IMR-90 (cell line): ENCODE measurements at regions not wholly inside any gene's neighbourhood (a gene's known extent, or its start where the extent isn't known, plus 50 kb on each side); places are given as distances from the start of the nearest gene placed in this dataset.

Experiments used
- ATAC-seq: fragments of 200-7000 bp; cut with Tn5 transposase; 2 replicates; pipeline ENCODE4 v1.9.1; 2020; ENCODE audit warnings: low read depth, mild to moderate bottlenecking, moderate library complexity
- BruUV-seq: library from RNA; stranded (reverse); fragments of 400-500 nt; replicated peaks from 2 replicates; lab custom pipeline; 2021; lab: Mats Ljungman, UMichigan
- CTCF ChIA-PET: fragments of 300-600 bp; formaldehyde crosslinking; extraction: SDS; loops from one replicate; lab custom pipeline; 2021; ENCODE audit warnings: antibody characterized with exemption; lab: Yijun Ruan, JAX
- POLR2A ChIA-PET: fragments of 300-600 bp; sonication (Branson Sonifier 250); formaldehyde crosslinking; loops from one replicate; lab custom pipeline; 2022; ENCODE audit warnings: antibody characterized with exemption; ENCODE audit not compliant: unreplicated experiment; lab: Charles Lee
- DNase-seq: peaks from one replicate; pipeline ENCODE4 v3.0.0; 2013
- H2AFZ ChIP-seq: replicated peaks from 2 replicates; pipeline ENCODE3; 2013; ENCODE audit warnings: low read length, mild to moderate bottlenecking; ENCODE audit not compliant: poor library complexity
- H2AK5ac ChIP-seq: 2 replicates; pipeline ENCODE4 v1.6.1; 2013; ENCODE audit warnings: low read depth, low read length, inconsistent platforms
- H2AK9ac ChIP-seq: replicated peaks from 2 replicates; pipeline ENCODE3; 2013; ENCODE audit warnings: mild to moderate bottlenecking, low read depth, low read length, moderate library complexity; ENCODE audit not compliant: poor library complexity
- H2BK120ac ChIP-seq: 2 replicates; pipeline ENCODE4 v1.6.1; 2013; ENCODE audit warnings: low read depth, low read length, inconsistent platforms
- H2BK15ac ChIP-seq: 3 replicates; pipeline ENCODE4 v1.6.1; 2013; ENCODE audit warnings: low read depth, low read length, inconsistent platforms
- H2BK20ac ChIP-seq: 2 replicates; pipeline ENCODE4 v1.6.1; 2013; ENCODE audit warnings: low read depth, mild to moderate bottlenecking, inconsistent platforms, low read length, moderate library complexity
- H2BK5ac ChIP-seq: 2 replicates; pipeline ENCODE4 v1.6.1; 2013; ENCODE audit warnings: mild to moderate bottlenecking, low read depth, low read length, inconsistent platforms; ENCODE audit not compliant: poor library complexity, severe bottlenecking
- H3K14ac ChIP-seq: replicated peaks from 2 replicates; pipeline ENCODE4 v1.6.1; 2013; ENCODE audit warnings: low read depth, low read length, inconsistent platforms
- H3K18ac ChIP-seq: 2 replicates; pipeline ENCODE4 v1.6.1; 2013; ENCODE audit warnings: low read depth, low read length, control low read depth
- H3K23ac ChIP-seq: 2 replicates; pipeline ENCODE4 v1.6.1; 2013; ENCODE audit warnings: low read depth, low read length, inconsistent platforms
- H3K27ac ChIP-seq: 2 replicates; pipeline ENCODE4 v1.5.1; 2013; ENCODE audit warnings: mild to moderate bottlenecking, control low read depth, low read length; ENCODE audit not compliant: insufficient read depth
- H3K27me3 ChIP-seq: 2 replicates; pipeline ENCODE4 v1.6.1; 2013; ENCODE audit warnings: low read length; ENCODE audit not compliant: control insufficient read depth, insufficient read depth
- H3K36me3 ChIP-seq: 2 replicates; pipeline ENCODE4 v1.6.1; 2013; ENCODE audit warnings: low read length, mixed read lengths; ENCODE audit not compliant: control insufficient read depth, insufficient read depth
- H3K4ac ChIP-seq: 2 replicates; pipeline ENCODE4 v1.6.1; 2013; ENCODE audit warnings: low read depth, low read length, inconsistent platforms
- H3K4me1 ChIP-seq: 2 replicates; pipeline ENCODE4 v1.6.1; 2013; ENCODE audit warnings: low read length, mixed read lengths; ENCODE audit not compliant: control insufficient read depth, insufficient read depth
- H3K4me2 ChIP-seq: 2 replicates; pipeline ENCODE4 v1.6.1; 2013; ENCODE audit warnings: low read depth, mild to moderate bottlenecking, control low read depth, low read length, moderate library complexity
- H3K4me3 ChIP-seq: 2 replicates; pipeline ENCODE4 v1.5.1; 2013; ENCODE audit warnings: low read depth, mild to moderate bottlenecking, control low read depth, low read length, moderate library complexity; ENCODE audit not compliant: insufficient read depth
- H3K56ac ChIP-seq: 2 replicates; pipeline ENCODE4 v1.6.1; 2013; ENCODE audit warnings: low read length, inconsistent platforms; ENCODE audit not compliant: insufficient read depth; ENCODE audit errors: extremely low read depth
- H3K79me1 ChIP-seq, 2 experiments: 2 replicates each; pipeline ENCODE4 v1.6.1; 2013; ENCODE audit warnings: low read length in 2 of 2, inconsistent platforms in 1 of 2, low read depth in 1 of 2
- H3K9ac ChIP-seq: 2 replicates; pipeline ENCODE4 v1.6.1; 2013; ENCODE audit warnings: low read depth, low read length, control low read depth
- H3K9me1 ChIP-seq: 2 replicates; pipeline ENCODE4 v1.6.1; 2013; ENCODE audit warnings: low read length, inconsistent platforms; ENCODE audit not compliant: insufficient read depth
- H3K9me3 ChIP-seq: 2 replicates; pipeline ENCODE4 v1.6.1; 2013; ENCODE audit warnings: low read length; ENCODE audit not compliant: control insufficient read depth, insufficient read depth
- H4K20me1 ChIP-seq: 2 replicates; pipeline ENCODE4 v1.6.1; 2013; ENCODE audit warnings: low read length, inconsistent platforms; ENCODE audit not compliant: insufficient read depth
- H4K5ac ChIP-seq: 2 replicates; pipeline ENCODE4 v1.6.1; 2013; ENCODE audit warnings: mild to moderate bottlenecking, low read depth, low read length, control low read depth
- H4K8ac ChIP-seq, 2 experiments: 2 replicates each; pipeline ENCODE4 v1.6.1; 2013; ENCODE audit warnings: low read depth in 2 of 2, low read length in 2 of 2, control low read depth in 1 of 2, inconsistent platforms in 1 of 2
- H4K91ac ChIP-seq: 2 replicates; pipeline ENCODE4 v1.6.1; 2013; ENCODE audit warnings: low read depth, low read length, inconsistent platforms; ENCODE audit not compliant: insufficient read depth
- BHLHE40 ChIP-seq: fragments of 150-350 bp; IDR thresholded peaks from 2 replicates; pipeline ENCODE4 v1.6.1; 2016; ENCODE audit warnings: mild to moderate bottlenecking, low read depth, low read length
- CEBPB ChIP-seq: IDR thresholded peaks from 2 replicates; pipeline ENCODE4 v1.6.1; 2012; ENCODE audit warnings: low read depth, low read length, improper control_type of control experiment
- CHD1 ChIP-seq: IDR thresholded peaks from 2 replicates; pipeline ENCODE4 v1.6.1; 2012; ENCODE audit warnings: low read depth, low read length, improper control_type of control experiment
- MAFK ChIP-seq: IDR thresholded peaks from 2 replicates; pipeline ENCODE4 v1.6.1; 2012; ENCODE audit warnings: low read depth, low read length, improper control_type of control experiment
- MXI1 ChIP-seq: IDR thresholded peaks from 2 replicates; pipeline ENCODE4 v1.6.1; 2012; ENCODE audit warnings: low read depth, mild to moderate bottlenecking, low read length, moderate library complexity, borderline replicate concordance
- NFE2L2 ChIP-seq: fragments of 150-350 bp; IDR thresholded peaks from 2 replicates; pipeline ENCODE4 v1.6.1; 2016; ENCODE audit warnings: low read depth, mild to moderate bottlenecking, low read length
- POLR2A ChIP-seq: IDR thresholded peaks from 2 replicates; pipeline ENCODE4 v1.6.1; 2012; ENCODE audit warnings: mild to moderate bottlenecking, low read depth, low read length
- RAD21 ChIP-seq: IDR thresholded peaks from 2 replicates; pipeline ENCODE4 v1.6.1; 2012; ENCODE audit warnings: low read length, improper control_type of control experiment
- RCOR1 ChIP-seq: IDR thresholded peaks from 2 replicates; pipeline ENCODE4 v1.6.1; 2012; ENCODE audit warnings: mild to moderate bottlenecking, low read length, improper control_type of control experiment; ENCODE audit not compliant: insufficient replicate concordance
- RFX5 ChIP-seq: IDR thresholded peaks from 2 replicates; pipeline ENCODE4 v1.8.0; 2012; ENCODE audit warnings: low read depth, mild to moderate bottlenecking, low read length, moderate library complexity
- SMC3 ChIP-seq: fragments of 150-350 bp; IDR thresholded peaks from 2 replicates; pipeline ENCODE4 v1.6.1; 2016; ENCODE audit warnings: low read depth, mild to moderate bottlenecking, antibody characterized with exemption, low read length, moderate library complexity
- WGBS, 2 experiments: methylation state at CpG; one replicate each; pipeline versions ENCODE4 v1.1.5 to v1.1.7; 2013; ENCODE audit warnings: missing lambda C conversion rate in 2 of 2; ENCODE audit not compliant: insufficient read length in 1 of 2; ENCODE audit errors: extremely low coverage in 2 of 2; 5-methylcytosine and 5-hydroxymethylcytosine counted together
- dilution Hi-C: fragments of 300-500 bp; cut with HindIII; formaldehyde crosslinking; loops from one replicate; pipeline ENCODE4 v1.14.3; 2018; ENCODE audit warnings: low sequenced_read_pairs; ENCODE audit not compliant: unreplicated experiment
- in situ Hi-C: fragments of 300-500 bp; cut with MboI; formaldehyde crosslinking; loops from 3 replicates; pipeline ENCODE4 v1.14.3; 2019; ENCODE audit warnings: low sequenced_read_pairs, inconsistent platforms, mixed read lengths
- intact Hi-C: fragments of 100-400 bp; cut with micrococcal nuclease; formaldehyde crosslinking; loops from 2 replicates; pipeline ENCODE4 v1.10.0; 2022
- TF ChIP-seq, protein P1 (sequence below): conservative IDR thresholded peaks from 2 replicates; pipeline ENCODE4 v1.5.1; 2012; ENCODE audit warnings: mild to moderate bottlenecking, low read depth, low read length, improper control_type of control experiment
- TF ChIP-seq, protein P2 (sequence below): fragments of 150-350 bp; IDR thresholded peaks from 2 replicates; pipeline ENCODE4 v1.6.1; 2017; ENCODE audit warnings: mild to moderate bottlenecking, antibody characterized with exemption, low read length, low read depth

DNA sequence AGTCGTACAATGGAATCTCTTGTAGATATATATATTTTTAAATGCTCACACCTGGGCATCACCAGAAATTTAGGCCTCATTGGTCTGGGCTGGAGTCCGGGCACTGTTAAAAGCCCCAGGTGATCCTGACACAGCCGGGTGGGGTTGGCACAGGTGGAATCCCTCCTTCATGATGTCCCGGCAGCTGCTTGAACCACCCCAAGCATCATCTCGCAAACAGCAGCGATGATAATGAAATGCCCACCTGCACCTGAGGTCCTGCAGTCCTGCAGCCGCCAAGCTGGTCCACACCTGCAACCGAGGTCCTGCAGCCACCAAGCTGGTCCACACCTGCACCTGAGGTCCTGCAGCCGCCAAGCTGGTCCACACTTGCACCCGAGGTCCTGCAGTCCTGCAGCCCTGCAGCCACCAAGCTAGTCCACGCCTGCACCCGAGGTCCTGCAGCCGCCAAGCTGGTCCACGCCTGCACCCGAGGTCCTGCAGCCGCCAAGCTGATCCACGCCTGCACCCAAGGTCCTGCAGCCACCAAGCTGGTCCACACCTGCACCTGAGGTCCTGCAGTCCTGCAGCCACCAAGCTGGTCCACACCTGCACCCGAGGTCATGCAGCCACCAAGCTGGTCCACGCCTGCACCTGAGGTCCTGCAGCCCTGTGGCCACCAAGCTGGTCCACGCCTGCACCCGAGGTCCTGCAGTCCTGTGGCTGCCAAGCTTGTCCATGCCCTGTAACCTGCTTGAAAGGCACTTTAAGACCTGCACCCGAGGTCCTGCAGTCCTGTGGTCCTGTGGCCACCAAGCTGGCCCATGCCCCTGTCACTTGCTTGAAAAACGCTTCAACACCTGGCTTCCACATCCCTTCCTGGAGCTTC is 261.2 kb downstream of the DLL1 start:
- no peak for ATAC-seq
- Histone ChIP-seq H2BK5ac (no peak overlapping the region), H2AK9ac (no peak overlapping the region), H3K27me3 (no peaks in the 10 kb centered on the region), H2AK5ac (no peak overlapping the region), H4K91ac (no peak overlapping the region), H3K9me3 (peaks cover 49% of the 10 kb centered on the region), H2BK20ac (no peak overlapping the region), H4K8ac (no peak overlapping the region), H4K20me1 (no peaks in the 10 kb centered on the region), H3K4me1 (peaks cover 2% of the 10 kb centered on the region; the same call in 1 of the 2 replicates), H3K9ac (no peak overlapping the region), H3K9me1 (no peaks in the 10 kb centered on the region), H3K18ac (no peak overlapping the region), H3K4me3 (no peak overlapping the region), H3K4ac (no peak overlapping the region), H2BK15ac (no peak overlapping the region), H3K23ac (no peak overlapping the region), H3K27ac (no peak overlapping the region), H3K36me3 (no peaks in the 10 kb centered on the region), H4K5ac (no peak overlapping the region), H2BK120ac (no peak overlapping the region), H2AFZ (no peak overlapping the region), H3K56ac (no peak overlapping the region), H3K14ac (no peak overlapping the region), H3K79me1 (no peaks in the 10 kb centered on the region), H3K4me2 (no peak overlapping the region)
- in situ Hi-C loops (no loop called here), intact Hi-C loops (no loop called here), dilution Hi-C loops (no loop called here)
- 73% methylated on average over 17 of the region's 23 CpGs; no CpG with 5 or more reads in 1 of the 2 experiments for WGBS, 2 experiments
- no peak for DNase-seq
- no TSS peak for BruUV-seq
- CTCF ChIA-PET, result no interaction called here
- TF ChIP-seq RAD21 (no peak), NFE2L2 (no peak), POLR2A (no peak), RFX5 (no peak), BHLHE40 (no peak), CEBPB (no peak), MXI1 (no peak), RCOR1 (no peak), CHD1 (no peak), MAFK (no peak), SMC3 (no peak)
- TF ChIP-seq, protein P1, sequence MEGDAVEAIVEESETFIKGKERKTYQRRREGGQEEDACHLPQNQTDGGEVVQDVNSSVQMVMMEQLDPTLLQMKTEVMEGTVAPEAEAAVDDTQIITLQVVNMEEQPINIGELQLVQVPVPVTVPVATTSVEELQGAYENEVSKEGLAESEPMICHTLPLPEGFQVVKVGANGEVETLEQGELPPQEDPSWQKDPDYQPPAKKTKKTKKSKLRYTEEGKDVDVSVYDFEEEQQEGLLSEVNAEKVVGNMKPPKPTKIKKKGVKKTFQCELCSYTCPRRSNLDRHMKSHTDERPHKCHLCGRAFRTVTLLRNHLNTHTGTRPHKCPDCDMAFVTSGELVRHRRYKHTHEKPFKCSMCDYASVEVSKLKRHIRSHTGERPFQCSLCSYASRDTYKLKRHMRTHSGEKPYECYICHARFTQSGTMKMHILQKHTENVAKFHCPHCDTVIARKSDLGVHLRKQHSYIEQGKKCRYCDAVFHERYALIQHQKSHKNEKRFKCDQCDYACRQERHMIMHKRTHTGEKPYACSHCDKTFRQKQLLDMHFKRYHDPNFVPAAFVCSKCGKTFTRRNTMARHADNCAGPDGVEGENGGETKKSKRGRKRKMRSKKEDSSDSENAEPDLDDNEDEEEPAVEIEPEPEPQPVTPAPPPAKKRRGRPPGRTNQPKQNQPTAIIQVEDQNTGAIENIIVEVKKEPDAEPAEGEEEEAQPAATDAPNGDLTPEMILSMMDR, result no peak
- TF ChIP-seq, protein P2, sequence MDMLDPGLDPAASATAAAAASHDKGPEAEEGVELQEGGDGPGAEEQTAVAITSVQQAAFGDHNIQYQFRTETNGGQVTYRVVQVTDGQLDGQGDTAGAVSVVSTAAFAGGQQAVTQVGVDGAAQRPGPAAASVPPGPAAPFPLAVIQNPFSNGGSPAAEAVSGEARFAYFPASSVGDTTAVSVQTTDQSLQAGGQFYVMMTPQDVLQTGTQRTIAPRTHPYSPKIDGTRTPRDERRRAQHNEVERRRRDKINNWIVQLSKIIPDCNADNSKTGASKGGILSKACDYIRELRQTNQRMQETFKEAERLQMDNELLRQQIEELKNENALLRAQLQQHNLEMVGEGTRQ, result no peak
- POLR2A ChIA-PET, result no interaction called here
